ENCODE measurements at regions not wholly inside any gene's neighbourhood (a gene's known extent, or its start where the extent isn't known, plus 50 kb on each side); places are given as distances from the start of the nearest gene placed in this dataset.

DNA sequence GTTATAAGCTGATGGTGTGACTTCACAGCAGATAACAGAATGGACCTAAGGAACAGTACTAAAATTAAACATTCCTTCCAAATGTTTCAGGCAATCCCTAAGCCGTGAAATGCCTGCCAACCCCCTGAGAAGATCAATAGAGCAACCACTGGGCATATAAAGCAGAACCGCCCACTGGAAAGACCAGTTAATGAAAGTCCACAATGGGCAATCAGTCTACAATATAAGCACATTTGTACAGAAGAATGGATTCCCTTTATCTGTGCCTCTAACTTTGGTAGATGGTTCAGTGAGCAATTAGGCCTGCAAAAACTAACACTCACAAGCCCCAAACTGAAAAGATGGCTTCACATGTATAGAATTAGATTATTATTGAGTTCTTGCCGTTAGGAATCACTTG, 286.6 kb downstream of the UBE3D start (continued):
- TF ChIP-seq ZBED1 (IDR thresholded peaks at IDR 0.05; ENCODE audit: borderline replicate concordance) (no peak), PML (IDR thresholded peaks at IDR 0.05; ENCODE audit: low read length) (no peak), NFYA (IDR thresholded peaks at IDR 0.05; ENCODE audit: borderline replicate concordance, low read depth, low read length) (no peak), RBBP5 (conservative IDR thresholded peaks at IDR 0.05) (no peak), HCFC1 (IDR thresholded peaks at IDR 0.05; ENCODE audit: low read length) (no peak), HDGF (IDR thresholded peaks at IDR 0.05) (no peak), TARDBP (IDR thresholded peaks at IDR 0.05; ENCODE audit: borderline replicate concordance) (no peak), SUPT20H (IDR thresholded peaks at IDR 0.05; ENCODE audit: borderline replicate concordance, control insufficient read depth, low read depth, low read length) (no peak), ZNF622 (IDR thresholded peaks at IDR 0.05) (no peak)
- TF ChIP-seq, protein P1, sequence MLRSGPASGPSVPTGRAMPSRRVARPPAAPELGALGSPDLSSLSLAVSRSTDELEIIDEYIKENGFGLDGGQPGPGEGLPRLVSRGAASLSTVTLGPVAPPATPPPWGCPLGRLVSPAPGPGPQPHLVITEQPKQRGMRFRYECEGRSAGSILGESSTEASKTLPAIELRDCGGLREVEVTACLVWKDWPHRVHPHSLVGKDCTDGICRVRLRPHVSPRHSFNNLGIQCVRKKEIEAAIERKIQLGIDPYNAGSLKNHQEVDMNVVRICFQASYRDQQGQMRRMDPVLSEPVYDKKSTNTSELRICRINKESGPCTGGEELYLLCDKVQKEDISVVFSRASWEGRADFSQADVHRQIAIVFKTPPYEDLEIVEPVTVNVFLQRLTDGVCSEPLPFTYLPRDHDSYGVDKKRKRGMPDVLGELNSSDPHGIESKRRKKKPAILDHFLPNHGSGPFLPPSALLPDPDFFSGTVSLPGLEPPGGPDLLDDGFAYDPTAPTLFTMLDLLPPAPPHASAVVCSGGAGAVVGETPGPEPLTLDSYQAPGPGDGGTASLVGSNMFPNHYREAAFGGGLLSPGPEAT (IDR thresholded peaks at IDR 0.05; ENCODE audit: low read depth), result no peak
- TF ChIP-seq, protein P2, sequence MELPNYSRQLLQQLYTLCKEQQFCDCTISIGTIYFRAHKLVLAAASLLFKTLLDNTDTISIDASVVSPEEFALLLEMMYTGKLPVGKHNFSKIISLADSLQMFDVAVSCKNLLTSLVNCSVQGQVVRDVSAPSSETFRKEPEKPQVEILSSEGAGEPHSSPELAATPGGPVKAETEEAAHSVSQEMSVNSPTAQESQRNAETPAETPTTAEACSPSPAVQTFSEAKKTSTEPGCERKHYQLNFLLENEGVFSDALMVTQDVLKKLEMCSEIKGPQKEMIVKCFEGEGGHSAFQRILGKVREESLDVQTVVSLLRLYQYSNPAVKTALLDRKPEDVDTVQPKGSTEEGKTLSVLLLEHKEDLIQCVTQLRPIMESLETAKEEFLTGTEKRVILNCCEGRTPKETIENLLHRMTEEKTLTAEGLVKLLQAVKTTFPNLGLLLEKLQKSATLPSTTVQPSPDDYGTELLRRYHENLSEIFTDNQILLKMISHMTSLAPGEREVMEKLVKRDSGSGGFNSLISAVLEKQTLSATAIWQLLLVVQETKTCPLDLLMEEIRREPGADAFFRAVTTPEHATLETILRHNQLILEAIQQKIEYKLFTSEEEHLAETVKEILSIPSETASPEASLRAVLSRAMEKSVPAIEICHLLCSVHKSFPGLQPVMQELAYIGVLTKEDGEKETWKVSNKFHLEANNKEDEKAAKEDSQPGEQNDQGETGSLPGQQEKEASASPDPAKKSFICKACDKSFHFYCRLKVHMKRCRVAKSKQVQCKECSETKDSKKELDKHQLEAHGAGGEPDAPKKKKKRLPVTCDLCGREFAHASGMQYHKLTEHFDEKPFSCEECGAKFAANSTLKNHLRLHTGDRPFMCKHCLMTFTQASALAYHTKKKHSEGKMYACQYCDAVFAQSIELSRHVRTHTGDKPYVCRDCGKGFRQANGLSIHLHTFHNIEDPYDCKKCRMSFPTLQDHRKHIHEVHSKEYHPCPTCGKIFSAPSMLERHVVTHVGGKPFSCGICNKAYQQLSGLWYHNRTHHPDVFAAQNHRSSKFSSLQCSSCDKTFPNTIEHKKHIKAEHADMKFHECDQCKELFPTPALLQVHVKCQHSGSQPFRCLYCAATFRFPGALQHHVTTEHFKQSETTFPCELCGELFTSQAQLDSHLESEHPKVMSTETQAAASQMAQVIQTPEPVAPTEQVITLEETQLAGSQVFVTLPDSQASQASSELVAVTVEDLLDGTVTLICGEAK (IDR thresholded peaks at IDR 0.05; ENCODE audit: borderline replicate concordance), result no peak
